Activated T-helper 17 cell treated with anti-CD3 and anti-CD28 coated beads, Interleukin-2, amount 50 U/mL, for 72 hours (primary cell): ENCODE measurements at regions not wholly inside any gene's neighbourhood (a gene's known extent, or its start where the extent isn't known, plus 50 kb on each side); places are given as distances from the start of the nearest gene placed in this dataset.

ENCODE experiments used
- ATAC-seq: fragments of 150-1000 bp; cut with Tn5 transposase; replicated peaks from 2 replicates; pipeline ENCODE4 v1.10.0; 2021; ENCODE audit warnings: mild to moderate bottlenecking, moderate library complexity
- H3K27ac Mint-ChIP-seq: one replicate; pipeline ENCODE4 v1.8.0; 2022; ENCODE audit warnings: mixed read lengths
- H3K27me3 Mint-ChIP-seq: one replicate; pipeline ENCODE4 v1.8.0; 2022; ENCODE audit warnings: mixed read lengths
- H3K36me3 Mint-ChIP-seq: one replicate; pipeline ENCODE4 v1.8.0; 2022; ENCODE audit warnings: low read depth, mild to moderate bottlenecking, mixed read lengths
- H3K4me1 Mint-ChIP-seq: one replicate; pipeline ENCODE4 v1.8.0; 2022; ENCODE audit warnings: mixed read lengths
- H3K4me3 Mint-ChIP-seq: one replicate; pipeline ENCODE4 v1.8.0; 2022; ENCODE audit warnings: mild to moderate bottlenecking, mixed read lengths
- H3K9me3 Mint-ChIP-seq: one replicate; pipeline ENCODE4 v1.8.0; 2022; ENCODE audit warnings: mixed read lengths

DNA sequence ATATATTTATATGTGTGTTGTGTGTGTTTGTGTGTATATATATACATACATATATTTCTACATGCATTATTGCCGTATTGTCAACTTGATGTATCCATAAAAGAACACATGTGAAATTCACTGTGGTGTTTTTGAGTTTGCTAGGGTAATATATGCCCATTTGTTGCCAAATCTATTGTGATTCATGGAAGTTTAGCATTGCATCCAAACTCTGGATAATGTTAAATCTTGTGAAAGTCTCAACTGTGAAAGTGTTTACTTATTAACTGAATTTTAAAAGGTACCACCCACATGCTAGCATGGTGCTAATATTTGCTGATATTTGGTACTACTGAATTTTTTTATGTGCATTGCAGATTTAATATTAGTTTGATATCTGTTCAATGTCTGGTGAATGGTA is 96.6 kb upstream of the SLC8A1 start:
- no peak overlapping the region for H3K4me3 Mint-ChIP-seq
- no peaks in the 10 kb centered on the region for H3K4me1 Mint-ChIP-seq
- H3K9me3 Mint-ChIP-seq, result no peaks in the 10 kb centered on the region
- no peaks in the 10 kb centered on the region for H3K36me3 Mint-ChIP-seq
- no peak for ATAC-seq
- no peaks in the 10 kb centered on the region for H3K27me3 Mint-ChIP-seq
- no peak overlapping the region for H3K27ac Mint-ChIP-seq

DNA sequence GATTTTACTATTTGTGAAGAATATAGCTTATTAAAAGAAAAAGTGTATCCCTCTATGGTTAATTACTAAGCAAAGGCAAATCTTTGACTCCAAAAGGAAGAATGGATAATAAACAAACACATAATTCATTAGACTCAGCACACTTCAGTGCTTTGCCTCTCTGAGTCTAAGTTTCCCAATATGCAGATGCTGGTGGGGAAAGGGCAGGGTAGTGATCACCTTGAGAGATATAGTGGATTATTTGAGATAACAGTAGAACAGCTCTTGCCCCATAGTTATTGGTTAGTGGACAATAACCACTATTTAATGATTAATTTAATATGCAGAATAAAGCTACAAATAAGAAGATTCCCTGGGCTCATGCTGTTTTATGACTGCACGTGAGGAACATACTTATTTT is 98.2 kb upstream of the SLC8A1 start:
- Mint-ChIP-seq H3K4me3 (no peak overlapping the region), H3K27ac (no peak overlapping the region), H3K36me3 (no peaks in the 10 kb centered on the region), H3K4me1 (no peaks in the 10 kb centered on the region), H3K9me3 (no peaks in the 10 kb centered on the region), H3K27me3 (no peaks in the 10 kb centered on the region)
- ATAC-seq, result no peak

DNA sequence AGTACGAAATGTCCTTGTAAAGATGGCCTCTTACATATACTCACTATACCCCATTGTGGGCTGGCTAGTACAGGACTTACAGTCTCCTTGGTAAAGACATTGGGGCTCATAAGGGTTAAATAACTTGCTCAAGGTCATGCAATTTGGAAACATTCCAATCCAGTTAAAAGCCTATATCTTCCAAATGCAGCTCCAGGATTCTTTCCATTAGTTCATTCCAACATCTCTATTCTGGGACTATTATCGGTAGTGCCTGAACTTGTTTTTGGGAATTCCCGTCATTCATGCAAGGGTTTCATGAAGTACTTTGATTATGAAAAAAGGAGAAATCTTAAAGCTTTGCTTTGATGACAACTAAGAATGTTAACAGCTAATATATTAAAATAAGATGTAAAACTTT is 99.2 kb upstream of the SLC8A1 start:
- Mint-ChIP-seq H3K27ac (no peak overlapping the region), H3K4me1 (no peaks in the 10 kb centered on the region), H3K36me3 (no peaks in the 10 kb centered on the region), H3K4me3 (no peak overlapping the region), H3K27me3 (no peaks in the 10 kb centered on the region), H3K9me3 (no peaks in the 10 kb centered on the region)
- no peak for ATAC-seq

DNA sequence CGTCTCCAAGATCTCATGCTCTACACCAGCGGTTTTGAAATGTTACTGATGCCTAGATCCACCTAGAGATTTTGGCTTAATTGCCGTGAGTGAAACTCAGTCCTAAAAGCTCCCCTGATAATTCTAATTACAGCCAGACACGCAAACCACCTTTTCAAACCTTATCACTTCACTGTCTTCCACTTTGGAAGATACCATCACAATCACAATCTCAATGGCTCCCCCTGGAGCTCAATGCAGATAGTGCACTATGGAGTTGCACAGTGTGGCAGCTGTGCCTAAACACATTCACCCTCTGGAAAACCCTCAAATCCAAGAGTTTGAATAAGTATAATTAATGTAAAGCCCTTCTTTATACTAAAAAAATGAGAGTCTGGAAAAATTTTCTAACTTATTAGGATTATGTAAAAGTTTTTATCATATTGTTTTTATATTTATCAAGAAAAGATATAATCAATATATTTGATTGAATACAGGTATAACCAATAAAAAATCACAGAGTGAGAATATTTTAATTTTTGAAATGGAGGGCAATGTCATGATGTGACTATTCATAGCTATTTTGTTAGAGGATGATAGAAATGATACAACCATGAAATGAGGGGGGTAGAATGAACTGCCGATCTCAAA is 102.9 kb upstream of the SLC8A1 start:
- peak; percentile 49 for ATAC-seq

DNA sequence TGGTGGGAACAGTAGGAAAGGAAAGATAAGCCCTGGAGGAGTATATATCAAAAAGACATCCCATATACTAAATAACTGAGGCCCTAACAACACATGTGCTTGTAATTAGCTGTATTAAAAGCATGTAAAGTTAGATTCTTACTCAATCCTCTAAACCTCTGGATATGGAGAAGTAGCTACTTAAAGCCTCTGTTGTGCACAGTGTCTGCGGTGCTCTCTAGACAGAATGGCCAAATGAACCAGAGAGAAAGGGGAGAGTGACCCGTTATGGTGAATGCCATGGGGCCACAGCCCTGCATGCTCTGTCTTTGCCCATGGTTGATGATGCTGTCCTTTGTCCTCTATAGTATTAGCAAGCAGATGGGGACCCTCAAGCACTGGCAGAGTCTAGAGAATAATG is 104.4 kb upstream of the SLC8A1 start:
- H3K4me1 Mint-ChIP-seq, result no peaks in the 10 kb centered on the region
- no peak overlapping the region for H3K27ac Mint-ChIP-seq
- H3K4me3 Mint-ChIP-seq, result no peak overlapping the region
- H3K9me3 Mint-ChIP-seq, result no peaks in the 10 kb centered on the region
- no peak for ATAC-seq
- no peaks in the 10 kb centered on the region for H3K36me3 Mint-ChIP-seq
- H3K27me3 Mint-ChIP-seq, result no peaks in the 10 kb centered on the region

More for the DNA sequence above, 102.9 kb upstream of the SLC8A1 start:
- Mint-ChIP-seq H3K36me3 (no peaks in the 10 kb centered on the region), H3K4me1 (no peaks in the 10 kb centered on the region), H3K4me3 (no peak overlapping the region), H3K27ac (no peak overlapping the region), H3K9me3 (no peaks in the 10 kb centered on the region), H3K27me3 (no peaks in the 10 kb centered on the region)

DNA sequence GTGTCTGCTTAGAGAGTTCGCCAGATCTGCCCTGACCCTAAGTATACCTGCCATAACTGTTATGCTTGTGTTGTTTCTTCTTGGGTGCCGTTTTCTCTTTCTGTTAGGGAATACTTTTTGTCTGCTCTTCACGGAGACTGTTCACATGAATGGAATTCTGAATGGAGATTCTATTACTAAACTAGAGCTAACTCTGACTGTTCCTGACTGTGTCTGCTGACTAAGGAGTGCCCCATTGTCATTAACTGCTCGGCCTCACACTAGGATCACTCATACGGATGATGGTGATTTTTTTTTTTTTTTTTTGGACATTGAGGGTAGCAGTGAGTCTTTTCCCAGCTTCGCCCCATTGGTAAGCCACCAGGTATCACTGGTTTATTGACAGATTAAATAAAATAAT is 104.8 kb upstream of the SLC8A1 start:
- Mint-ChIP-seq H3K27me3 (no peaks in the 10 kb centered on the region), H3K27ac (no peak overlapping the region), H3K4me3 (no peak overlapping the region), H3K9me3 (no peaks in the 10 kb centered on the region), H3K36me3 (no peaks in the 10 kb centered on the region), H3K4me1 (no peaks in the 10 kb centered on the region)
- no peak for ATAC-seq

DNA sequence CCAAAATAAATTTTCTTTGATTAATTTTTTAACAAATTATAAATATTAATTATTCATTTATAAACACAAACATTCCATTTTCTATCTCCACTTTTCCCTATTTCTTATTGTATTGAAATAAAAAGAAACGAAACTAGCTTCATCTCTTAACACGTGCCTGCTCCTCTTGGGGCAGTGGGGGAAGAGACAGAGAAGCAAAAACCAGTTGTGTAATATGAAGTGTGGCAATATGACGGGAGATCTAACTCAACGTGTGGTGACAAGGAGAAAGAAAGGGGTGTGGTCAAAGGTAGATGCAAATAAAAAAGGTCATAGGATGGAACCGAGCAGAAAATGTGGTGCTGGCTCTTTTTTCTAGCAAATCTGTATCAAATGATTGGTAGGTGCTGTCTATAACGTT is 106.9 kb upstream of the SLC8A1 start:
- H3K9me3 Mint-ChIP-seq, result peaks cover 4% of the 10 kb centered on the region
- ATAC-seq, result no peak
- H3K36me3 Mint-ChIP-seq, result no peaks in the 10 kb centered on the region
- no peak overlapping the region for H3K4me3 Mint-ChIP-seq
- H3K27ac Mint-ChIP-seq, result no peak overlapping the region
- no peaks in the 10 kb centered on the region for H3K4me1 Mint-ChIP-seq
- no peaks in the 10 kb centered on the region for H3K27me3 Mint-ChIP-seq

DNA sequence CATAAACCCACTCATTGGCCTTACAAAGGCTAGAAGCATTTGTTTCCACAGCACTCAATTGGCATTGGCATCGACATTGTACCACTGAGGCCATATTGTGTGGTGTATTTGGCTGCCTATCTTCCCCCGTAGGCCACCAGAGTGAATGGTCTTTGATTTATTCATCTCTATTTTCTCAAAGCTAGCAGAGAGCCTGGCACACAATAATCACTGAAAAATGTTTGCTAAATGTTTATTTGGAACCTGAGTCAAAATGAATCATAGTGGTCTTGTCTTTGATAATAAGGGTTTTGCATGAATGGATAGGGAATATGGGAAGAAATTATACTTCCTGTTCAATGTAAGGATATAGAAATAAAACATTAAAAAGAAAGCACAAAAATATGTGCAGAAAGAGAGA is 107.3 kb upstream of the SLC8A1 start:
- H3K9me3 Mint-ChIP-seq, result peaks cover 4% of the 10 kb centered on the region
- H3K36me3 Mint-ChIP-seq, result no peaks in the 10 kb centered on the region
- no peaks in the 10 kb centered on the region for H3K4me1 Mint-ChIP-seq
- no peak overlapping the region for H3K4me3 Mint-ChIP-seq
- no peaks in the 10 kb centered on the region for H3K27me3 Mint-ChIP-seq
- H3K27ac Mint-ChIP-seq, result no peak overlapping the region
- no peak for ATAC-seq

DNA sequence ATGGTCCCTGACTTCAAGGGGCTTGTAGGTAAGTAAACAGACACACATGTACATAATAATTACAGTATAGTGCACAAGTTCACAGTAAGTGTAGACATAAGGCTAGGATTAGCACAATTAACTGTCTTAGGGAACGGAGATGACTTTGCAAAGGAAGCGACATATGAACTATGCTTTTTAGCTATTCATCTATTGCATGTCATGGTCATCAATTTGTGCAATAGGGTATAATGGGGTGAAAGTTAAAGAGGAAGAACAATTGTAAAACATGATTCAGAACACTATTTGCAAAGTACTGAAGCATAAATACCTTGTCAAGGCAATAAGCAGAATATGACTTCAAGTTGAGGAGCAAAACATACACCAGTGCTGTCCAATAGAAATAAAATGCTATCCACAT is 112.3 kb upstream of the SLC8A1 start:
- Mint-ChIP-seq H3K4me3 (no peak overlapping the region), H3K27ac (no peak overlapping the region), H3K9me3 (peaks cover 4% of the 10 kb centered on the region), H3K36me3 (no peaks in the 10 kb centered on the region), H3K27me3 (no peaks in the 10 kb centered on the region), H3K4me1 (no peaks in the 10 kb centered on the region)
- no peak for ATAC-seq

DNA sequence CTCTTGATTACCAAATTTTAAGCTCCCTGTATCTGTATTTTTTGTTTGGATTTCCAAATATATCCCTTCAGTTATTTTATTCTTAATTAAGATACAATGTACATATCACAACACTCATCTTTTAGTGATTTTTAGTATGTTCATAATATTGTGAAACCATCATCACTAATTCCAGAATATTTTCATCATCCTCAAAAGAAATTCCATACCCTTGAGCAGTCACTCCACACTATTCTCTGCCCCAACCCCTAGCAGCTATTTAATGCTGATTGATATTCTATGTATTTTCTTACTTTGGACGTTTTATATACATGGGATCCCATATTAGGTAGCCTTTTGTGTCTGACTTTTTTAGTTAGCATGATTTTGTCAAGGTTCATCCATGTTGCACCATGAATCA is 127.4 kb upstream of the SLC8A1 start:
- Mint-ChIP-seq H3K36me3 (no peaks in the 10 kb centered on the region), H3K4me3 (no peak overlapping the region), H3K27me3 (no peaks in the 10 kb centered on the region), H3K9me3 (no peaks in the 10 kb centered on the region), H3K4me1 (no peaks in the 10 kb centered on the region), H3K27ac (no peak overlapping the region)
- ATAC-seq, result no peak

DNA sequence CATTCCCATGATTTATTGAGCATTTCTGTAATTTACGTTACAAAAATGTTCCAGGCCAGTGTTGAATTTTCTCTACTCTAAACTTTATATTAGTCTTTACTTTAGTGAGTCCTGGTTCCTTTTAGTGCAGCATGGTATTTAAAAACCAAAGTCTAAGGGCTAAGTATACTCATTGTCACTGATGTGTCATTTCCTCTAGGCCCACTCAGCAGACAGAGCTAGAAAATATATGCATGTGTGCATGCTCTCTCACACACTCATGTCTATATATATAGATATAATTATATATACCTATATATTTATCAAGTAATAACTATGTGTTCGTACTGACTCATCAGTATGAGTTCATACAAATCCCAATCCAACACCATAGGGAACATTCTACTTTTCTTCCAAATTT is 132.5 kb upstream of the SLC8A1 start:
- Mint-ChIP-seq H3K4me3 (no peak overlapping the region), H3K36me3 (no peaks in the 10 kb centered on the region), H3K27ac (no peak overlapping the region), H3K4me1 (no peaks in the 10 kb centered on the region), H3K9me3 (peaks cover 3% of the 10 kb centered on the region), H3K27me3 (no peaks in the 10 kb centered on the region)
- no peak for ATAC-seq

DNA sequence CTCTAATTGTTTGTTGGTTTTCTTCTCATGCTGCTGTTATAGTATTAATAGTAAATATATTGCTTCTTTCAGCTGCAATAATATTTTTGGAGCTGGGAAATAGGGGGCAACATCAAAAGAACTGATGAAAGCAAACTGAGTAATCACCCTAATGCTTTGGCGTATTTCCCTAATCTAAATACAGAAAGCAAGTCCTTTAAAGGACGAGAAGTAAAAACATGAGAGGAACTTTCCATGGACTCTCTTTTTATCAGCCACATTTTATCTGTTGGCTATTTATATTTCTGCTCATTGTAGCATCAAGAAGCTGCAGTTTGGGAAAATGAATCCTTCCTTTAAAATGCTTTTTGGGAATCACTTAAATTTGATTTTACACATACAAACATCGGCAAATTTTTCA is 139.9 kb upstream of the SLC8A1 start:
- Mint-ChIP-seq H3K27ac (no peak overlapping the region), H3K4me1 (no peaks in the 10 kb centered on the region), H3K36me3 (no peaks in the 10 kb centered on the region), H3K4me3 (no peak overlapping the region), H3K27me3 (no peaks in the 10 kb centered on the region), H3K9me3 (peaks cover 6% of the 10 kb centered on the region)
- no peak for ATAC-seq

DNA sequence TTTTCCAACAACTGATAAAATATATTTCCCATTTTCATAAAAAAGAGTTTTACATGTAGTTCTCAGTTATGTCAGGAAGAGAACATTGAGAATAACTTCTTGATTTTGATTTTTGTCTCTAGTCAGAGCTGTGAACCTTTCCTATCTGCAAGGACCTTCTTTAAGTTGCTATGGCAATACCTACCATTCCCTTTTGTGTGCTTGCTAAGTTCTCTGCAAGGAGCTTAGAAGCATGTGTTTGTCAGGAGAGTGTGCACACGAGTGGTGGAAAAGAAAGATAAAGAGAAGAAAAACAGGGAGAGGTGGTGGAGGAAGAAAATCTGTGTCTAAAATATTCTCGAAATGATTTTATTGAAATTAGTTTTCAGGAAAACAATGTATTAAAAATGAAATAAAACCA is 140.3 kb upstream of the SLC8A1 start:
- Mint-ChIP-seq H3K27ac (no peak overlapping the region), H3K4me3 (no peak overlapping the region), H3K4me1 (no peaks in the 10 kb centered on the region), H3K27me3 (no peaks in the 10 kb centered on the region), H3K9me3 (peaks cover 6% of the 10 kb centered on the region), H3K36me3 (no peaks in the 10 kb centered on the region)
- ATAC-seq, result no peak

DNA sequence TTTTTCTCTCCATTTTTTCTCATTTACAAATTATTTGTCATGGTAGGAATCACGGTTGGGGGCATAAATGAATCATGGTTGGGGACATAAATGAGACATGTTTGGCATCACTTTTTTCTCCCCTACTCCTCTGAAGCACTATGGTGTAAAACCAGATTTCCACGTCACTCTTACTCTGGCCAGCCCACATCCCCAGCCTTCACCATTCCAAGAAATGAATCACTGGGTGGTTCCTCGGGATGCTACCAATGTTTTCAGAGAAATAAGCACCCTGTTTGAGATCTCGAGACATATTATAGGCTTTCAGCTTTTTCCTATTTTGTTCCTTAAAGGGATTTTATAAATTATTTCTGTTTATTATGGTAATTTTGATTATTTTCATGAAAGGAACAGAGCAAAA is 155.0 kb upstream of the SLC8A1 start:
- Mint-ChIP-seq H3K4me3 (no peak overlapping the region), H3K27ac (no peak overlapping the region), H3K27me3 (no peaks in the 10 kb centered on the region), H3K36me3 (no peaks in the 10 kb centered on the region), H3K9me3 (peaks cover 4% of the 10 kb centered on the region), H3K4me1 (no peaks in the 10 kb centered on the region)
- ATAC-seq, result no peak

DNA sequence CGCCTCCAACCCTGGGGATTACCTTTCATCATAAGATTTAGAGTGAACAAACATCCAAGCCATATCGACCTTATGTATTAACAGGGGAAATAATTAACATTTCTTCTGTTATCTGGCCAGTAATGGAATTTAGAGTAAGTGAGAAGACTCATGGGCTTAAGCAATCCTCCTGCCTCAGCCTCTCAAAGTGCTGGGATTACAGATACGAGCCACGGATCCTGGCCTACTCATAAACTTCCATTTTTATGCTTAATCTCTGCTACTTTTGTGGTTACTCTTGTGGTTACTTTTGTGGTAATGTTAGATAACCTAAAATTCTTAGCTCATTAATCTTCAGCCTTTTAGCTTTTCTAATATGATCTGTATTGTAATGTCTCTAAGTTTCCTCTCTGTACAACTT is 159.3 kb upstream of the SLC8A1 start:
- Mint-ChIP-seq H3K36me3 (no peaks in the 10 kb centered on the region), H3K4me1 (no peaks in the 10 kb centered on the region), H3K9me3 (peaks cover 4% of the 10 kb centered on the region), H3K27me3 (no peaks in the 10 kb centered on the region), H3K4me3 (no peak overlapping the region), H3K27ac (no peak overlapping the region)
- no peak for ATAC-seq

DNA sequence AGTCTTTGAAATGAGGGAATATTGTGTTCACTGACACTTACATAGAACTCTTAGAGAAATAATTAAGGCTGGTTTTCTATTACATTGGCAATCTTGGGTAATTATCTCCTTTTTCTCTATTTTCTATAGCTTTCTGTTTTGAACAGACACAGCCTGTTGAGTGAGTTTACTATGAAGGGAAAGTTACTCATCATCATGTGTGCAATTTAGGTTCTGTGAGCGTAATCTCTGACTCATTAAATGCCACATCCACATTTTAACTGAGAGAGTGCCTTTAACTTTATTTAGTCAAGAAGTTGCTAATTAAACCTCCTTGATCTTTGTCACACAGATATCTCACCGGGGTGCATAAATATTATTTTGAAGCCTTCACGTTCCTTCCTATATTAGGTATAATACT is 174.0 kb upstream of the SLC8A1 start:
- Mint-ChIP-seq H3K36me3 (no peaks in the 10 kb centered on the region), H3K27ac (no peak overlapping the region), H3K27me3 (no peaks in the 10 kb centered on the region), H3K4me1 (no peaks in the 10 kb centered on the region), H3K9me3 (no peaks in the 10 kb centered on the region), H3K4me3 (no peak overlapping the region)
- ATAC-seq, result no peak
